Osteoblast (primary cell): ENCODE measurements at regions not wholly inside any gene's neighbourhood (a gene's known extent, or its start where the extent isn't known, plus 50 kb on each side); places are given as distances from the start of the nearest gene placed in this dataset.

ENCODE experiments used
- DNase-seq: peaks from one replicate; pipeline ENCODE4 v3.0.0; 2011; ENCODE audit warnings: low spot score, mixed read lengths; ENCODE audit not compliant: insufficient read length; ENCODE audit errors: missing footprints
- H2AFZ ChIP-seq: 2 replicates; pipeline ENCODE4 v1.6.0; 2011; ENCODE audit warnings: mild to moderate bottlenecking, low read length
- H3K27ac ChIP-seq: 2 replicates; pipeline ENCODE4 v1.5.1; 2011; ENCODE audit warnings: mild to moderate bottlenecking, low read depth, low read length, moderate library complexity
- H3K27me3 ChIP-seq: 2 replicates; pipeline ENCODE4 v1.6.0; 2012; ENCODE audit warnings: mild to moderate bottlenecking, control low read depth, inconsistent platforms, low read length, moderate library complexity; ENCODE audit not compliant: insufficient read depth
- H3K36me3 ChIP-seq: 2 replicates; pipeline ENCODE4 v1.5.1; 2011; ENCODE audit warnings: mild to moderate bottlenecking, low read length, control low read depth, moderate library complexity; ENCODE audit not compliant: insufficient read depth
- H3K4me1 ChIP-seq: 2 replicates; pipeline ENCODE4 v1.5.1; 2011; ENCODE audit warnings: mild to moderate bottlenecking, low read length, control low read depth, moderate library complexity; ENCODE audit not compliant: insufficient read depth
- H3K4me2 ChIP-seq: 2 replicates; pipeline ENCODE4 v1.6.0; 2011; ENCODE audit warnings: mild to moderate bottlenecking, low read length; ENCODE audit not compliant: insufficient read depth
- H3K4me3 ChIP-seq: fragments of 200-600 bp; sonication (generic); 3 replicates; pipeline ENCODE4 v1.5.1; 2012; ENCODE audit warnings: mild to moderate bottlenecking, low read length, inconsistent platforms; ENCODE audit not compliant: insufficient read depth
- H3K79me2 ChIP-seq: 2 replicates; pipeline ENCODE4 v1.6.0; 2012; ENCODE audit warnings: mild to moderate bottlenecking, low read length, control low read depth, inconsistent platforms; ENCODE audit not compliant: insufficient read depth
- H3K9me3 ChIP-seq: 2 replicates; pipeline ENCODE4 v1.5.1; 2011; ENCODE audit warnings: low read depth, low read length, control low read depth
- H4K20me1 ChIP-seq: 2 replicates; pipeline ENCODE4 v1.6.0; 2012; ENCODE audit warnings: mild to moderate bottlenecking, low read length, control low read depth; ENCODE audit not compliant: insufficient read depth
- CTCF ChIP-seq: IDR thresholded peaks from 2 replicates; pipeline ENCODE4 v1.5.1; 2011; ENCODE audit warnings: mild to moderate bottlenecking, low read depth, low read length, moderate library complexity; ENCODE audit errors: extremely low read depth

DNA sequence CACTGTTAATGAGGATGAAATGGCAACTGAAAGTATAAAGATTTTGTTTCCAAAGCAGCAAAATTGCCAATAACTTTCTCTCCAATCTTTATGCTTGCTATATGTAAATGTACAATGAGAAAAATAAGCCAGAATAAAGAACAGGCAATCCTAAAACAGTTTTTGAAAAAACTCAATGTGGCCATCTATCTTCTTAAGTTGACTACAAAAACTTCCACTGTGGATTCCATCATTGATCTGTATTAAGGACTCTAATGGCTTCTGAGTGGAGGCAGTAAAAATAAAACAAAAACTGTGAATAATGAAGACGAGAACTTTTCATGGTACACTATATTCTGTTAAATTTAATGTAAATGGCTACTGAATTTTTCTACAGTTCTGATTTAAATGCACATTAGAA is 382.9 kb downstream of the TMEM232 start:
- H3K36me3 ChIP-seq = no peaks in the 10 kb centered on the region
- H4K20me1 ChIP-seq = no peaks in the 10 kb centered on the region
- H3K9me3 ChIP-seq = no peaks in the 10 kb centered on the region
- H3K4me2 ChIP-seq = no peak overlapping the region
- no peak overlapping the region for H3K27ac ChIP-seq
- DNase-seq = no peak
- H3K79me2 ChIP-seq = no peaks in the 10 kb centered on the region
- TF ChIP-seq CTCF = no peak
- no peaks in the 10 kb centered on the region for H3K27me3 ChIP-seq
- no peak overlapping the region for H3K4me3 ChIP-seq
- no peak overlapping the region for H2AFZ ChIP-seq
- H3K4me1 ChIP-seq = no peaks in the 10 kb centered on the region

GRCh38 chr5:110345623-110346022 is 380.8 kb downstream of the TMEM232 start:
- H3K4me3 ChIP-seq = no peak overlapping the region
- no peak for DNase-seq
- H3K27ac ChIP-seq = no peak overlapping the region
- TF ChIP-seq CTCF = no peak
- no peak overlapping the region for H3K4me2 ChIP-seq
- H2AFZ ChIP-seq = no peak overlapping the region
- H3K79me2 ChIP-seq = no peaks in the 10 kb centered on the region
- no peaks in the 10 kb centered on the region for H4K20me1 ChIP-seq
- H3K27me3 ChIP-seq = no peaks in the 10 kb centered on the region
- no peaks in the 10 kb centered on the region for H3K4me1 ChIP-seq
- H3K36me3 ChIP-seq = no peaks in the 10 kb centered on the region
- H3K9me3 ChIP-seq = no peaks in the 10 kb centered on the region

GRCh38 chr5:110346893-110347358 is 379.5 kb downstream of the TMEM232 start:
- H3K79me2 ChIP-seq = no peaks in the 10 kb centered on the region
- no peak overlapping the region for H3K4me2 ChIP-seq
- H3K27ac ChIP-seq = no peak overlapping the region
- no peak overlapping the region for H2AFZ ChIP-seq
- H4K20me1 ChIP-seq = no peaks in the 10 kb centered on the region
- no peak overlapping the region for H3K4me3 ChIP-seq
- TF ChIP-seq CTCF = no peak
- peaks cover 2% of the 10 kb centered on the region for H3K9me3 ChIP-seq
- H3K4me1 ChIP-seq = no peaks in the 10 kb centered on the region
- H3K36me3 ChIP-seq = no peaks in the 10 kb centered on the region
- no peaks in the 10 kb centered on the region for H3K27me3 ChIP-seq
- DNase-seq = no peak

DNA sequence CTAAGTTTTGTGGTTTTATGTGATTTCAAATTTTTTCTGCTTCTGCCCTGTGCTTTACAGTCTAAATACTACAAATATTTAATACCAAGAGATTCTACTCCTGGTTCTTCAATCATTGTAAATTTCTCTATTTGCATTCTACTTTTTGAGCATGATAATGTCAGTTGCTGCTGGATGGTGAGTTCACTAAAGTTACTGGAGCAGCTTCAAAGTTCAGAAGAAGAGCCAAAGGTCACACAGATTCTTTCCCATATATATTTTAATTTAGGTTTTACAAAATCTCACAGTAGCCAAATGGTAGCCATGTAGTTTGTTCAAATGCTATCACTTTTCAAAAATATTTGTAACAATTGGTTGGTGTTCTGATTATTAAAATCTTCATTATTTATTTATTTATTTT is 378.7 kb downstream of the TMEM232 start:
- Histone ChIP-seq H3K27ac (no peak overlapping the region), H3K4me1 (no peaks in the 10 kb centered on the region), H2AFZ (no peak overlapping the region), H3K27me3 (no peaks in the 10 kb centered on the region), H3K79me2 (no peaks in the 10 kb centered on the region), H3K36me3 (no peaks in the 10 kb centered on the region), H3K4me2 (no peak overlapping the region), H4K20me1 (no peaks in the 10 kb centered on the region), H3K9me3 (peaks cover 2% of the 10 kb centered on the region), H3K4me3 (no peak overlapping the region)
- DNase-seq = no peak
- TF ChIP-seq CTCF = no peak
